ENCODE measurements at regions not wholly inside any gene's neighbourhood (a gene's known extent, or its start where the extent isn't known, plus 50 kb on each side); places are given as distances from the start of the nearest gene placed in this dataset.

- no peak for DNase-seq (ENCODE audit: low read depth in 2 of 2)
Measured at GRCh38 chr1:82511441-82511840, 710.7 kb downstream of the ADGRL2 start.

GRCh38 chr1:82510431-82510830 is 709.7 kb downstream of the ADGRL2 start:
- no peak for DNase-seq (ENCODE audit: low read depth in 2 of 2)

- no peak for DNase-seq (ENCODE audit: low read depth in 2 of 2)
Measured at GRCh38 chr1:82507011-82507410, 706.3 kb downstream of the ADGRL2 start.

- no peak for DNase-seq (ENCODE audit: low read depth in 2 of 2)
Measured at GRCh38 chr1:82503822-82504221, 703.1 kb downstream of the ADGRL2 start.

- DNase-seq (ENCODE audit: low read depth in 2 of 2): no peak
Measured at GRCh38 chr1:82499022-82499421, 698.3 kb downstream of the ADGRL2 start.

GRCh38 chr1:82494117-82494516 is 693.4 kb downstream of the ADGRL2 start:
- no peak for DNase-seq (ENCODE audit: low read depth in 2 of 2)

- no peak for DNase-seq (ENCODE audit: low read depth in 2 of 2)
Measured at GRCh38 chr1:82492159-82492558, 691.4 kb downstream of the ADGRL2 start.

GRCh38 chr1:82491301-82492048 is 690.7 kb downstream of the ADGRL2 start:
- no peak for DNase-seq (ENCODE audit: low read depth in 2 of 2)

- DNase-seq (ENCODE audit: low read depth in 2 of 2): no peak
Measured at GRCh38 chr1:82487778-82488177, 687.0 kb downstream of the ADGRL2 start.

- peak in 1 of 2 donors; percentile 21 for DNase-seq (ENCODE audit: low read depth in 2 of 2)
Measured at GRCh38 chr1:82486969-82487368, 686.2 kb downstream of the ADGRL2 start.

- DNase-seq (ENCODE audit: low read depth in 2 of 2): no peak
Measured at GRCh38 chr1:82486468-82486867, 685.7 kb downstream of the ADGRL2 start.

- DNase-seq (ENCODE audit: low read depth in 2 of 2): no peak
Measured at GRCh38 chr1:82485591-82486369, 685.0 kb downstream of the ADGRL2 start.

GRCh38 chr1:82483146-82483545 is 682.4 kb downstream of the ADGRL2 start:
- DNase-seq (ENCODE audit: low read depth in 2 of 2): no peak

- DNase-seq (ENCODE audit: low read depth in 2 of 2): no peak
Measured at GRCh38 chr1:82478916-82479315, 678.2 kb downstream of the ADGRL2 start.

GRCh38 chr1:82472489-82473131 is 671.9 kb downstream of the ADGRL2 start:
- no peak for DNase-seq (ENCODE audit: low read depth in 2 of 2)

- DNase-seq (ENCODE audit: low read depth in 2 of 2): no peak
Measured at GRCh38 chr1:82466891-82467290, 666.2 kb downstream of the ADGRL2 start.

- DNase-seq (ENCODE audit: low read depth in 2 of 2): no peak
Measured at GRCh38 chr1:82466416-82466815, 665.7 kb downstream of the ADGRL2 start.

GRCh38 chr1:82465024-82465423 is 664.3 kb downstream of the ADGRL2 start:
- no peak for DNase-seq (ENCODE audit: low read depth in 2 of 2)

- peak in 1 of 2 donors; percentile 10 for DNase-seq (ENCODE audit: low read depth in 2 of 2)
Measured at GRCh38 chr1:82464362-82465001, 663.7 kb downstream of the ADGRL2 start.

- no peak for DNase-seq (ENCODE audit: low read depth in 2 of 2)
Measured at GRCh38 chr1:82463951-82464350, 663.2 kb downstream of the ADGRL2 start.

GRCh38 chr1:82462366-82462765 is 661.6 kb downstream of the ADGRL2 start:
- peak in 1 of 2 donors; percentile 4 for DNase-seq (ENCODE audit: low read depth in 2 of 2)

GRCh38 chr1:82455342-82455741 is 654.6 kb downstream of the ADGRL2 start:
- no peak for DNase-seq (ENCODE audit: low read depth in 2 of 2)
